ENCODE measurements at regions not wholly inside any gene's neighbourhood (a gene's known extent, or its start where the extent isn't known, plus 50 kb on each side); places are given as distances from the start of the nearest gene placed in this dataset.

DNA sequence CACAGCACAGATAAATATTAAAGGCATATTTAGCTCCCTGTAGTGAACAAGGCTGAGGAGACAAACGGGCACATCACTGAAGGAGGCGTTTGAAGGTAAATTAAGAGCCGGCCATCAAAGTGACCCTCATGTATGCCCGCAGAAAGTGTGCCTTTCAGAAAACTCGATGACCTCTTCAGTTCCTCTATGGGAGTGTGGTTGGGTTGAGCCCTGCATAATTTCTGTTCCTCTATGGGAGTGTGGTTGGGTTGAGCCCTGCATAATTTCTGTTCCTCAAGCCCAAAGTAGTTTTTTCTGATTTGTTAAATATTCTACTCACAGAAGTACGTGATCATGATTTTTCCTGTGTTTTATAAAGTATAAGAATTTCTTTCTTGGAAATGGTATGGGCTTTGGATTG lies 568.5 kb downstream of the TSN start:
- no peak overlapping the region for H3K27ac ChIP-seq
- no peak overlapping the region for H3K4me3 ChIP-seq
- no peaks in the 10 kb centered on the region for H3K27me3 ChIP-seq
- no peak for ATAC-seq
- 74 to 75% methylated on average over 5 to 6 of the region's 6 CpGs for whole genome bisulfite sequencing, 2 donors (ENCODE audit: low coverage in 1 of 2)
- H3K9me3 ChIP-seq = no peaks in the 10 kb centered on the region
- H3K4me1 ChIP-seq = no peaks in the 10 kb centered on the region
- TF ChIP-seq, protein P1, sequence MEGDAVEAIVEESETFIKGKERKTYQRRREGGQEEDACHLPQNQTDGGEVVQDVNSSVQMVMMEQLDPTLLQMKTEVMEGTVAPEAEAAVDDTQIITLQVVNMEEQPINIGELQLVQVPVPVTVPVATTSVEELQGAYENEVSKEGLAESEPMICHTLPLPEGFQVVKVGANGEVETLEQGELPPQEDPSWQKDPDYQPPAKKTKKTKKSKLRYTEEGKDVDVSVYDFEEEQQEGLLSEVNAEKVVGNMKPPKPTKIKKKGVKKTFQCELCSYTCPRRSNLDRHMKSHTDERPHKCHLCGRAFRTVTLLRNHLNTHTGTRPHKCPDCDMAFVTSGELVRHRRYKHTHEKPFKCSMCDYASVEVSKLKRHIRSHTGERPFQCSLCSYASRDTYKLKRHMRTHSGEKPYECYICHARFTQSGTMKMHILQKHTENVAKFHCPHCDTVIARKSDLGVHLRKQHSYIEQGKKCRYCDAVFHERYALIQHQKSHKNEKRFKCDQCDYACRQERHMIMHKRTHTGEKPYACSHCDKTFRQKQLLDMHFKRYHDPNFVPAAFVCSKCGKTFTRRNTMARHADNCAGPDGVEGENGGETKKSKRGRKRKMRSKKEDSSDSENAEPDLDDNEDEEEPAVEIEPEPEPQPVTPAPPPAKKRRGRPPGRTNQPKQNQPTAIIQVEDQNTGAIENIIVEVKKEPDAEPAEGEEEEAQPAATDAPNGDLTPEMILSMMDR (IDR thresholded peaks at IDR 0.05) = no peak
- TF ChIP-seq EP300 (IDR thresholded peaks at IDR 0.05) (no peak), POLR2AphosphoS5 (IDR thresholded peaks at IDR 0.05) (no peak), POLR2A (IDR thresholded peaks at IDR 0.05) (no peak)
- no peaks in the 10 kb centered on the region for H3K36me3 ChIP-seq

DNA sequence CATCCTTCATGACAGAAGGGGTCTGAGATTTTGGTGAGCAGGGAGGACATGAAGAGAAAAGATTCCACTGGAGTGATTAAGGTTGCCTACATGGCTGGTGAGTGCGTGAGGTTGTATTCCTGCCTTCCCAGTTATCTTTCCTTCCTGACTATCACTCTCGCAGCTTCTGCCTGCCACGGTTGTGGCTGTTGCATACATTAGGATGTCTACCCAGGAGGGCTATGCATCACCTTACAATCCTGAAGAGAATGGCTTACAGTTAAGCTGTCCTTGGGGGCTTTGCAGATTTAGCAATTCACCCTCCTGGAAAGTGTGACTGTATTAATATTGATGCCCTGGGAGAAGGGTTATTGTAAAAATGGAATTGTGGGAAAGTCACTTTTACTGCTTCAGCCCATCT lies 571.0 kb downstream of the TSN start:
- ATAC-seq = no peak
- H3K27me3 ChIP-seq = no peaks in the 10 kb centered on the region
- H3K4me3 ChIP-seq = no peak overlapping the region
- TF ChIP-seq EP300 (IDR thresholded peaks at IDR 0.05) = no peak
- TF ChIP-seq POLR2A (IDR thresholded peaks at IDR 0.05) = no peak
- TF ChIP-seq POLR2AphosphoS5 (IDR thresholded peaks at IDR 0.05) = no peak
- TF ChIP-seq, protein P1 (IDR thresholded peaks at IDR 0.05) = no peak
- H3K9me3 ChIP-seq = no peaks in the 10 kb centered on the region
- H3K4me1 ChIP-seq = no peaks in the 10 kb centered on the region
- 59 to 100% methylated on average over 1 to 3 of the region's 3 CpGs for whole genome bisulfite sequencing, 2 donors (ENCODE audit: low coverage in 1 of 2)
- no peak overlapping the region for H3K27ac ChIP-seq
- H3K36me3 ChIP-seq = no peaks in the 10 kb centered on the region

DNA sequence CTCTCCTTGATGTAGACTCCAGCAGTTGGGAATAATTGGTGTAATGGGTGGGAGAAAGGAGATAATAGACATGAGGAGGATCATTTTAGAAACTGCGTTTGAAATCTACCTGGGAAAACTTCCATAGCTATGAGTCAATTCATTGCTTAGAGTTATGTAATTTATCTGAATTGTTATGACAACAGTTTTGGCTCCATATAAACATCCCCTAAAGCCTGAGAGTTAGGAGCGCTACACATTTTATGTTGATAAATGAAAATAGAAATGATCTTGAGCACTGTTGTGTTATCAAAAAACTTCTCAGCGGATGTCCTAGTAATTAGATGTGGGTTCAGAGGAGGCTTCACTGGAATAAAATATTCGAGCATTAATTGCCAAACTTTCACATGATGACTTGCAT lies 573.4 kb downstream of the TSN start:
- Histone ChIP-seq H3K36me3 (no peaks in the 10 kb centered on the region), H3K9me3 (no peaks in the 10 kb centered on the region), H3K4me3 (no peak overlapping the region), H3K4me1 (no peaks in the 10 kb centered on the region), H3K27me3 (no peaks in the 10 kb centered on the region), H3K27ac (no peak overlapping the region)
- TF ChIP-seq POLR2AphosphoS5 (IDR thresholded peaks at IDR 0.05) (no peak), EP300 (IDR thresholded peaks at IDR 0.05) (no peak), POLR2A (IDR thresholded peaks at IDR 0.05) (no peak)
- TF ChIP-seq, protein P1 (IDR thresholded peaks at IDR 0.05) = no peak
- no peak for ATAC-seq
- WGBS, 2 donors (ENCODE audit: low coverage in 1 of 2) = 19 to 28% methylated on average over 4 of the region's 4 CpGs

DNA sequence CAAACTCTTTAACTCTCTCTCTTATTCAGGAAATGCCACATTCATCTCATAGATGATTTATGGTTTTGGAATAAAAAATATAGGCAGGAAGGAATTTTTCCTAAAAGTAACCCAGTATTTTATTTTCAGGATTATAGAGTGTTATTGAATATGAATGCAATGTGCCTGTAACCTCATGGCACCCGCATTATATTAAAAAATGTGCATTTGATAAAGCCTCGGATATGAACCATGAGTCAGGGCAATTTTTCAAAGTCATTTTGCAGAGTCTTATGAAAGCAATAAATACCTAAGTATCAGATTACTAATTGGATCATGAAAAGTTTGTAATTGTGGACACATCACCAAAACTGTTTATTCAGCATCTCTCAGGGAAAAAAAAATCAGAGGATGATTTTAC lies 573.8 kb downstream of the TSN start:
- Histone ChIP-seq H3K4me3 (no peak overlapping the region), H3K9me3 (no peaks in the 10 kb centered on the region), H3K36me3 (no peaks in the 10 kb centered on the region), H3K27ac (no peak overlapping the region), H3K27me3 (no peaks in the 10 kb centered on the region), H3K4me1 (no peaks in the 10 kb centered on the region)
- TF ChIP-seq POLR2A (IDR thresholded peaks at IDR 0.05) (no peak), EP300 (IDR thresholded peaks at IDR 0.05) (no peak), POLR2AphosphoS5 (IDR thresholded peaks at IDR 0.05) (no peak)
- TF ChIP-seq, protein P1 (IDR thresholded peaks at IDR 0.05) = no peak
- no peak for ATAC-seq
- WGBS, 2 donors (ENCODE audit: low coverage in 1 of 2) = 20 to 36% methylated on average over 2 of the region's 2 CpGs

DNA sequence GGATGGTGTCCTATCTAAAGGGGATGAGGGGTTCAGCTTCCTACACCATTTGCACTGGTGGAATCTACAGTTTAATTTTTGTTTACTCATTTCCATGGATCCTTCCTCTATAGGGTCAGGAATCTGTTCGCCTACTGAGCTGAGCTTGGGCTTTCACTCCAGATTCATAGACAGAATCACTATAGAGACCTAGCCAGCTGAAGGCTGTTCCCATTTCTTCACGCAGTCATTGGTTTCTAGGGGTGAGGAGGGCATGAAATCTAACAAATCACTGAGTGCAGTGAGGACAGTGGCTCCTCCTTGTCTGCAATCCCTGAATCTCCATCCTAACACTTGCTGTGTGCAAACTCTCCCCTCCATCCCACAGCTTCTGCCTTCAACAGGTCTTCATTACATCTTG lies 578.5 kb downstream of the TSN start:
- no peak for TF ChIP-seq EP300 (IDR thresholded peaks at IDR 0.05)
- TF ChIP-seq POLR2AphosphoS5 (IDR thresholded peaks at IDR 0.05) = no peak
- TF ChIP-seq, protein P1 (IDR thresholded peaks at IDR 0.05) = no peak
- TF ChIP-seq POLR2A (IDR thresholded peaks at IDR 0.05) = no peak
- WGBS, 2 donors (ENCODE audit: low coverage in 1 of 2) = 80 to 86% methylated on average over 1 to 2 of the region's 2 CpGs
- ATAC-seq = no peak

More for the DNA sequence above, 578.5 kb downstream of the TSN start:
- Histone ChIP-seq H3K9me3 (no peaks in the 10 kb centered on the region), H3K27ac (no peak overlapping the region), H3K27me3 (no peaks in the 10 kb centered on the region), H3K4me1 (no peaks in the 10 kb centered on the region), H3K4me3 (no peak overlapping the region), H3K36me3 (no peaks in the 10 kb centered on the region)

All from gastroesophageal sphincter (tissue), 4 donors.